ENCODE measurements at regions not wholly inside any gene's neighbourhood (a gene's known extent, or its start where the extent isn't known, plus 50 kb on each side); places are given as distances from the start of the nearest gene placed in this dataset.
"Not testable (repeated sequence)": the region's sequence is repeated elsewhere in the genome, so short reads cannot be mapped to it uniquely, and the experiment has no call there.

- no peak for DNase-seq (ENCODE audit: low read depth)
Observed at GRCh38 chr1:104467590-104467989, 717.9 kb downstream of the AMY1C start.

GRCh38 chr1:104468282-104468681 is 718.6 kb downstream of the AMY1C start:
- no peak for DNase-seq (ENCODE audit: low read depth)

GRCh38 chr1:104476126-104476525 is 726.4 kb downstream of the AMY1C start:
- DNase-seq (ENCODE audit: low read depth), result no peak

- no peak for DNase-seq (ENCODE audit: low read depth)
Observed at GRCh38 chr1:104488296-104489015, 738.8 kb downstream of the AMY1C start.

- DNase-seq (ENCODE audit: low read depth), result no peak
Observed at GRCh38 chr1:104526158-104526795, 776.6 kb downstream of the AMY1C start.

- no peak for DNase-seq (ENCODE audit: low read depth)
Observed at GRCh38 chr1:104531990-104532389, 782.3 kb downstream of the AMY1C start.

- DNase-seq (ENCODE audit: low read depth), result no peak
Observed at GRCh38 chr1:104574620-104575019, 824.9 kb downstream of the AMY1C start.

- no peak for DNase-seq (ENCODE audit: low read depth)
Observed at GRCh38 chr1:104592926-104593325, 843.2 kb downstream of the AMY1C start.

- no peak for DNase-seq (ENCODE audit: low read depth)
Observed at GRCh38 chr1:104593413-104594187, 843.9 kb downstream of the AMY1C start.

GRCh38 chr1:104617474-104617873 is 867.8 kb downstream of the AMY1C start:
- no peak for DNase-seq (ENCODE audit: low read depth)

- no peak for DNase-seq (ENCODE audit: low read depth)
Observed at GRCh38 chr1:104621221-104621620, 871.5 kb downstream of the AMY1C start.

- DNase-seq (ENCODE audit: low read depth), result no peak
Observed at GRCh38 chr1:104624538-104624937, 874.8 kb downstream of the AMY1C start.

- no peak for DNase-seq (ENCODE audit: low read depth)
Observed at GRCh38 chr1:104629589-104629988, 879.9 kb downstream of the AMY1C start.

- no peak for DNase-seq (ENCODE audit: low read depth)
Observed at GRCh38 chr1:104630567-104631149, 881.0 kb downstream of the AMY1C start.

GRCh38 chr1:104636581-104636980 is 886.9 kb downstream of the AMY1C start:
- DNase-seq (ENCODE audit: low read depth), result no peak

- no peak for DNase-seq (ENCODE audit: low read depth)
Observed at GRCh38 chr1:104646233-104646632, 896.5 kb downstream of the AMY1C start.

GRCh38 chr1:104648269-104648691 is 898.6 kb downstream of the AMY1C start:
- no peak for DNase-seq (ENCODE audit: low read depth)

- not testable (repeated sequence) for DNase-seq (ENCODE audit: low read depth)
Observed at GRCh38 chr1:104664374-104664773, 914.7 kb downstream of the AMY1C start.

- no peak for DNase-seq (ENCODE audit: low read depth)
Observed at GRCh38 chr1:104665300-104665699, 915.6 kb downstream of the AMY1C start.

- DNase-seq (ENCODE audit: low read depth), result no peak
Observed at GRCh38 chr1:104671684-104672353, 922.1 kb downstream of the AMY1C start.

- DNase-seq (ENCODE audit: low read depth), result no peak
Observed at GRCh38 chr1:104699433-104699832, 949.7 kb downstream of the AMY1C start.

- no peak for DNase-seq (ENCODE audit: low read depth)
Observed at GRCh38 chr1:104702731-104703130, 953.0 kb downstream of the AMY1C start.
